GM21390 (cell line): ENCODE measurements at regions not wholly inside any gene's neighbourhood (a gene's known extent, or its start where the extent isn't known, plus 50 kb on each side); places are given as distances from the start of the nearest gene placed in this dataset.
"Not testable (repeated sequence)": the region's sequence is repeated elsewhere in the genome, so short reads cannot be mapped to it uniquely, and the experiment has no call there.

Experiments used
- ATAC-seq: cut with Tn5 transposase; IDR thresholded peaks from one replicate; pipeline ENCODE4 v1.9.1; 2021; ENCODE audit not compliant: unreplicated experiment

DNA sequence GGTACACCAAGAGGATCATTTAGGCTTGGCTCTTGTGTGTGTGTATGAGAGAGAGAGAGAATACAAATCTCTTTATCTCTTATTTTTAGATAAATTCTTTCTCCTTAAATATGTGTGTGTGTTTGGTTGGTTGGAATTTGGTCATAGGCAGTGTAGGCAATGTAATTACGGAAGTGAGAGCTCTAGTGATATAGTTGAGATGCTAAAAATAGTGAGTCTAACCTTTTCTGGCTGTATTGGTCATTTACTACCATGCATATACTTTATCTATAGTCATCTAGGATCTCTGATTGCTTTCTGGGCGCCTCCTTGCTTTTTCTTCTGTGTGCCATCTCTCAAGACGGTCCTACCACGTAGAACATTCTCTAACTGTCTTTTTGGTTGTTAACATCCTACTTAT, 250.2 kb downstream of the NUF2 start:
- ATAC-seq: no peak

DNA sequence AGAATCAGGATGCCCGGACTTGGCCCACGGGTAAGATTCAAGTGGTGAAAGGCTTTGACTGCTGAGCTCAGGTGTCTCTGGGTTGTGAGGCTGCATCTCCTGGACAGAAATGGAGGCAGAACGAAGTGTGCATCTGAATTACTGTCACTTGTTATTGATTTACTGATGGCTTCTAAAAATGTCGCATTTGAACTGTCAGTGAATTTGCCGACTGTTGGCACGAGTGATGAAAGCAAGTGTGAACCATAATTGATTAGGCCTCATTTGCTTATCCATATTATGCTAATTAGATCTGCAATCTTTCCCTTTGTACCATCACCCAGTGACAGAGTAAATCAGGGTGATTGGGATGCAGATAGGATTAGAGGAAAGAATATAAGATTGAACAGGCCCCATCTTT, 252.4 kb downstream of the NUF2 start:
- no peak for ATAC-seq

DNA sequence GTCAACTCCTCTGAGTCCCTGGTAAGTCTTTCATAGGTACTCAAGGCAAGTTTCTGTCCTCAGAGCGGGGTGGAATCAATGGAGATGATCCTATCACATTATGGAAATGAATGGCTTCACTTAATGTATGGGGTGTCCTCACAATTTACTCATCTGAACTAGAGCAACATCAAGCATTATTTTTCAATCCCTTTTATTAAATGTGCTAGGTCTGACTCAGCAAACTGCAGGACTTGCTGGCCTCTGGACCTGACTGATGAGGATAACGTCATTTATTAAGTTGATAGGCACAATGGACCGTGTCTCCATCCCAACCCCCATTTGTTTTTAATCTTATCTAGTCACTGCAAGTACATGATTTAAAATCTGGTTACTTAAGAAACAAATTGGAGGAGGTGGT, 259.2 kb downstream of the NUF2 start:
- no peak for ATAC-seq

DNA sequence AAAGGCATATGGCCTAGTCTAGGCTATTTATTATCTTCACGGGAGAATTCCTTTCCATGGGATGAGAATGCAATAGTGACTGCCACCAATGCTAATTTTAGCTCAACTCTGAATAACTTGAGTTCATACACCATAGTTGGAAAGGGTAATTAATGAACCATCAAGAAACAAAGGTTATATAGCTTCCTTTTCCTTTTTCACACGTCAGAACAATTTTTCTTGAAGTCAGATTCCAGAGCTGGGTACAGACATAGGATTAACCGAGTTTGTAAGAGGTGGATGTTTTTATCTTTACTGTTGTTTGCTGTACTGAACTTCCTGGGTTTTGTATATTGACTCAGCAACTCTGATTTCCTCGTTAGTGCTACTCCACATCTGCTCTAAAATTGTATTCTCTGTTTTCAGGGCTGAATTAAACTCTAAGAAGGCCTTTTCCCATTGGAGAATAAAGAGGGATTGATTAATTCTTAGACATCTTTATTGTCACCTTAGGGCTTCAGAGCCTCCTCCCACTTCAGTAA, 262.0 kb downstream of the NUF2 start:
- ATAC-seq: no peak

DNA sequence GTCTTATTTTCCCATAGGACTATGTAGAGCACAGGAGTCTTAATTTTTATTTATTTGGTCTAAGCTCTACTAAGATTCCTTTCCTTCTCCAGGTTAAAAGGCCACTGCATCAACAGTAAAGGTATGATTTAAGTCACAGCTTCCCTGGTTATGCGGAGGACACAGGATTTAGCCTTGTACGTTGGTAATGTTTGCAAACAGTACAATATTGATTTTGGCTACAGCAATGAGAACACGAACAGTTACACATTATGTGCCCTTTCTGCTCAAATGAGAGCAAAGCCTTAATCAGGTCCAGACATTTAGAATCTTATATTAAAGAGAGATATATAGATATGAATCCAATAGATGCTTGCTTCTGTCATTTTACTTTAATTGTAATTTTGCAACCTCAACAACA, 264.0 kb downstream of the NUF2 start:
- no peak for ATAC-seq

DNA sequence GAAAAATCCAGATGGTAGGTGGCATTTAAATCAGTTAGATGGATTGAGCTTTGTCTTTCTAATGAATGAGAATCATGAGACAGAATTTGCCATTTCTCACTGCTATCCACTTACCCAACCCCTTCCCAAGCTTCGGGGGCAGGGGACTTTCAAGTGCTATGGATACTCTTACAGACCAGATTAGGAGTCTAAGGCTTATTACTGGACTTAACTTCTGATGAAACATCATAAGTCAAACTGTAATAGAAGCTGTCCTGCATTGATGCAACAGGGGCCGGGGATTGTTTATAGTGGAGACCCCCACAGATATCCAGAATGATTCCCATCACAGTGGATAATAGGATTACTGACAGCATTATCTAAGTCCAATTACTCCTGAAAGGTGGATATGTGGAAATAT, 267.0 kb downstream of the NUF2 start:
- ATAC-seq: no peak

DNA sequence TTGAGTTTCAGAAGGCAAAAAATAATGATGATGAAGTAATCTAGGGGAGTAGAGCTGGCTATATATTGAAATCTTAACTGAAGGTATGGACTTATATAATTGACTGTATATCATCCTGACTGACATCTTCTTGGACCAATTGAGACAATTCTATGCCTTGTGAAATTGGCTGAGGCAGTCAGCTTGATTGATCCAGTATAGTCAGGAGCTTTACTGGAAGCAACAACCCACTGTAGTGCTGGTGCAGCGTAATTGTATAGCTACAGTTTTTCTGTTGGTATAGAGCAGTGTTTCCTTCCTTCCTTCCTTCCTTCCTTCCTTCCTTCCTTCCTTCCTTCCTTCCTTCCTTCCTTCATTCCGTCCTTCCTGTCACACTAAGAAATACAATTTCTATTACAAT, 268.0 kb downstream of the NUF2 start:
- ATAC-seq: no peak

DNA sequence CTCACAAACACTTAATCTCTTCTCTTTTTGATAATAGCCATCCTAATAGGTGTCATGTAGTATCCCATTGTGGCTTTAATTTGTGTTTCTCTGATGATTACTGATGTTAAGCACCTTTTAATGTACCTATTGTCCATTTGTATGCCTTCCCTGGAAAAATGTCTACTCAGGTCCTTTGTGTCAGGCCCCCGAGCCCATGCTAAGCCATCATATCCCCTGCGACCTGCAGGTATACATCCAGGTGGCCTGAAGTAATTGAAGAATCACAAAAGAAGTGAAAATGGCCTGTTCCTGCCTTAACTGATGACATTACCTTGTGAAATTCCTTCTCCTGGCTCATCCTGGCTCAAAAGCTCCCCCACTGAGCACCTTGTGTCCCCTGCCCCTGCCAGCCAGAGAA, 269.4 kb downstream of the NUF2 start:
- ATAC-seq: not testable (repeated sequence)

DNA sequence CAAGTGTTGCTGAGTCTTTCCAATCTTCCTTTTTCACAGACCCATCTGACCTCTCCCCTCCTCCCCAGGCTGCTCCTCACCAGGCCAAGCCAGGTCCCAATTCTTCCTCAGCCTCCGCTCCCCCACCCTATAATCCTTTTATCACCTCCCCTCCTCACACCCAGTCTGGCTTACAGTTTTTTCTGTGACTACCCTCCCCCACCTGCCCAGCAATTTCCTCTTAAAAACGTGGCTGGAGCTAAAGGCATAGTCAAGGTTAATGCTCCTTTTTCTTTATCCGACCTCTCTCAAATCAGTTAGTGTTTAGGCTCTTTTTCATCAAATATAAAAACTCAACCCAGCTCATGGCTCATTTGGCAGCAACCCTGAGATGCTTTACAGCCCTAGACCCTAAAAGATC, 270.9 kb downstream of the NUF2 start:
- not testable (repeated sequence) for ATAC-seq

DNA sequence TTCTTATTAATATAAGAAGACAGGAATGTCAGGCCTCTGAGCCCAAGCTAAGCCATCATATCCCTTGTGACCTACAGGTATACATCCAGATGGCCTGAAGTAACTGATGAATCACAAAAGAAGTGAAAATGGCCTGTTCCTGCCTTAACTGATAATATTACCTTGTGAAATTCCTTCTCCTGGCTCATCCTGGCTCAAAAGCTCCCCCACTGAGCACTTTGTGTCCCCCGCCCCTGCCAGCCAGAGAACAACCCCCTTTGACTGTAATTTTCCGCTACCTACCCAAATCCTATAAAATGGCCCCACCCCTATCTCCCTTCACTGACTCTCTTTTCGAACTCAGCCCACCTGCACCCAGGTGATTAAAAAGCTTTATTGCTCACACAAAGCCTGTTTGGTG, 274.4 kb downstream of the NUF2 start:
- not testable (repeated sequence) for ATAC-seq

DNA sequence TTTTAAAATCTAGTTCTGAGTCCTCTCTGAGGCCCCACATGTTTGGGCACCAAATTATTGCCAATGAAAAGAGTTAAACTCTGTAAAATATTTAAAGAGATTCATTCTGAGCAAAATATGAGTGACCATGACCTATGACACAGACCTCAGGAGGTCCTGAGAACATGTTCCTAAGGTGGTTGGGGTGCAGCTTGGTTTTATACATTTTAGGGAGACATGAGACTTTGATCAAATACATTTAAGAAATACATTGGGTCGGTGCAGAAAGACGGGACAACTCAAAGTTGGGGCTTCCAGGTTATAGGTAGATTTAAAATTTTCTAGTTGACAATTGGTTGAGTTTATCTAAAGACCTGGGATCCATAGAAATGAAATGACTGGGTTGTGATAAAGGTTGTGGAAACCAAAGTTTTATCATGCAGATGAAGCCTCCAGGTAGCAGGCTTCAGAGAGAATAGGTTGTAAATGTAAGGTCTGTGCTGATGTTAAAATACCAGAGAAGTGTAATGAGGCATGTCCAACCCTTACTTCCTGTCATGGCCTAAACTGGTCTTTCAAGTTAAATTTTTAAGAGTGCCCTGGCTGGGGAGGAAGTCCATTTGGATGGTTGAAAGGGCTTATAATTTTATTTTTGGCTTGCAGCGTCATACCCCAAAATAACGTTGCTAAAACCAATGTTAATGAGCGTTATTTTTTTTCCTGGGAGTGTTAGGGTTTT, 274.9 kb downstream of the NUF2 start:
- ATAC-seq: no peak

DNA sequence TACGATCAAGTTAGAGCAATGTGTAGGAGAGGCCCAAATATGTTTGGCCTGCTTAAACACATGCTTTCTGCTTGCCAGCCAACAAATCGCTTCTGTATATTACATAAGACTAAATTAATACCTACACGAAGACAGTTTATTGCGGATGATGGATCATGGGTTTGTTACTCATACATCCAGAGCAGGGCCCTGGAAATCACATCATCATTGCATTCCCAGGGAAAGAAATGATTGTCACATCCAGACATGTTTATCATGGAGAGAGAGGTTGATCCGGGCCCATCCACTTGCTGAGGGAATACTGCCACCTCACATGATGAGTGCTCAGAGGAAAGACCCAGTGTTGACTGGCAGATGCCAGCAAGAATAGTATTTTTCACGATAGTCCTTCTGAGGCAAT, 282.6 kb downstream of the NUF2 start:
- no peak for ATAC-seq

DNA sequence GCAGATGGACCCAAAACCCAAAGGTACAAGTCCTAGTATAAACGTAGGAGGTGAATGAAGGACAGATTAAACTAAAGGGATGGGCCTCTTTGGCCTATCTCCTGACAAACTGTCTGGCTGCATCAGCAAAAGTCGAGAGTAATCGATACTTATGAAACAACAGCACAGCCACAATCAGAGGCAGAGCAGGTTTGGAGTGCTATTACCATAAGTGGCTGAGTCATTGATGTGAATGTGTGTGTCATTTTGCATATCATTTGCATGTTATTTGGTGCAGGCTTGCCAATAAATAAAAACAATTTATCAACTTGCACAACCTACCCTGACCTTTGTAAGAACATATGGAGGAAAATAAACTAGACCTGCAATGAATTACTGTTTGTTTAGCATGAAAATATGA, 283.1 kb downstream of the NUF2 start:
- ATAC-seq: no peak

DNA sequence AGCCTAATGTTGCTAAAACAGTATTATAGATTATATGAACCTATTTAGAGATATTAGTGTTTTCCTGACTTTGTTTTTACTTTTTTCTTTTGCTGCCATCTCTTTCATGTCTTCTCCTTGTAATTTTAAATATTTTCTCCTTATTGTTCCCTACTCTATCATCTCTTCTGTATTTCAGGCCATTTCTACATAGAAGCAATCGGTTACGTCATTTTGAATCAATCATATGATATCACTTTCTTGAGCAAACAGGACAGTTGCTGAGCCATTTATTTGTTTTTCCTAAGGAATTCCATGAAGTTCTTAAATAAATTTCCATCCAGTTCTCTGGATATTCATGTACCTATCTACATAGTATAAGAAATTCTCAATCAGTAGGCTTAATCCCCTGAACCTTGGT, 287.2 kb downstream of the NUF2 start:
- no peak for ATAC-seq

DNA sequence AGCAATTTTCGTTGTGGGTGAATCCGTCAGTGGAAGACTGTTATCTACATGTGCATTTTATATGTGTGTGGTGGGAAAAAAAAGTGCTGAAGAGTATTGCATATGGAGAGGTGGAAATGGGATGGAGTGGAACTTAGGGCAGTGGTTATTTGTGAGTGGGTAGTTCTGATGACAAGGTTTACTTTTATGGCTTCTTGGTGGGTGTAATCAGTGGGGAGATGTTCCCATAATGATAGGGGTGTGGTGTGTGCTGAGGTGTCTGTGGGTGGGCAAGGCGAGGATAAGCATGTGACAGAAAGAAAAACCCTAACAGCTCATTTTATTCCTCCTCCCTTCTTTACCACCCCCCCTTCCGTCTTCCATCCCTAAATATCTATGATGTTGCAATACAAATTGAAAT, 288.1 kb downstream of the NUF2 start:
- no peak for ATAC-seq

DNA sequence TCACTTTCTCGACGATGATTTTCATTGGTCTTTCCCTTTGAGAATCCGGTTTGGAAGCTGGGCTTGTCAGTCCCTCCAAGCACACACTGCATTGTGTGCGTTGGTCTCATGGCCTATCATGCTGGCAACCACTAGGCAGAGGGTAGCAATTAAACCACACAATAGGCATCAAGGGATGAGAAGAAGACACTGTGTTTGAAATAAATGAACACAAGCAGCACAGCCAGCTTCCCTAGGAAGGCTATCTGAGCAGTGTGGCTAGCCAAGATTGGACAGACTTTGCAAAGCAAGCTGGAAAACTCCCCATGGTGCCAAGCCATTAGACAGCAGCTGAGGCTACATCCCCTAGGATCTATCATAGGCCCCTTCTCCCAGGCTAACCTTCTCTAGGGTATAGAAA, 288.7 kb downstream of the NUF2 start:
- no peak for ATAC-seq

DNA sequence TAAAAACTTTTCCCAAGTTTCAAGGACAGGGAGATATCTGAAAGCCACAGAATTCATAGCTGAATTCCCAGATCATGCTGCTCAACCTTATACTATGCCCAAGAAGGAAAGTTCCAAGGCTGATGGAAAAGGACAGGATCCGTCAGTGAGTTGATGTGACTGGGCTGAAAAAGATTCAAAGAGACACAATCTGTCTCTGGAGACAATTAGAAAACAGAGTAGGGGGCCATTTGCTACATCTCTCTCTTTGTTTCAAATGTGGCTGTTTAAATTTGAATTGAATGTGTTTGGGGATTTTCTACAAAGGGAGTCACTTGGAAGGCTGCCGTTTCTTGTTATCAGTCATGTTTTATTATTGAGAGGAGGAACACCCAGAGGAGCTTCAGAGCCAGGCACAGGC, 292.6 kb downstream of the NUF2 start:
- ATAC-seq: no peak

DNA sequence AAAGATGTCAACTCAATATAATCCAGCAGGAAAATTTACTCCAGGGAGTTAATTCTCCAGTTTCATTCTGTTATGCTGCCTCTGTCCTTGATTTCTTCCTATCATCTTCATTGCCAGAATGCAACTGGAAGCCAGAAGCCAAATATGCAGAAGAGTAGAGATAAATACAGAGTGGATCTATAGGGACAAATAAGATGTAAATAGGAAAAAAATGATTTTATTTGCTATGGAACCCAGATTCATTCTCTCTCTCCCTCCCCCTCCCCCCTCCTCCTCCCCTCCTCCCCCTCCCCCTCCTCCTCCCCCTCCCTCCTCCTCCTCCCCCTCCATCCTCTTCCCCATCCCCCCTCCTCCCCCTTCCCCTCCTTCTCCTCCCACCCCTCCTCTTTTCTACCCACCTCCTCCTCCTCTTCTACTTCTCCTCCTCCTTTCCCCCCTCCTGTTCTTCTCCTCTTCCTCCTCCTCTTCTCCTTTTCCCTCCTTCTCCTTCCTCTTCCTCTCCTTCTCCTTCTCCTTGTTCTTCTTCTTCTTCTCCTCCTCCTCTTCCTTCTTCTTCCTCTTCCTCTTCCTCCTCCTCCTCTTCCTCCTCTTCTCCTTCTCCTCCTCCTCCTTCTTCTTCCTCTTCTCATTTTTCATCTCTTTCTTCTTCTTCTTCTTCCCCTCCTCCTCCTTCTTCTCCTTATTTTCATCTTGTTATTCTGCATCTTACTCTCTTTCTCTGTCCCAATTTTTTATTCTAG, 306.4 kb downstream of the NUF2 start:
- no peak for ATAC-seq

DNA sequence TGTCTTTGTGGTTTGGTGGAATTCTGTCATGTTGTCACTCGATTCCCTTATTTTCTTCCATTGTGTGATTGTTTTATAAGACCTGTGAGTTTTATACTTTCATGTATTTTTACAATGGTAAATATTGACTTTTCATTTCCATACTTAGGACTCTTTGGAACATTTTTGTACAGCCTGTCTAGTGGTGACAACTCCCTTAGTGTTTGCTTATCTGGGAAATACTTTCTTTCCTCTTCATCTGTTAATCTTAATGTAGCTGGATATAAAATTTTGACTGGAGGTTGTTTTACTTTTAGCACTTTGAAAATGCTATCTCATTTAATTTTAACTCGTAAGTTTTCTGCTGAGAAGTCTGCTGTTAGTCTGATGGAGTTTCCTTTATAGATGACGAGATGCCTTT, 310.5 kb downstream of the NUF2 start:
- no peak for ATAC-seq

DNA sequence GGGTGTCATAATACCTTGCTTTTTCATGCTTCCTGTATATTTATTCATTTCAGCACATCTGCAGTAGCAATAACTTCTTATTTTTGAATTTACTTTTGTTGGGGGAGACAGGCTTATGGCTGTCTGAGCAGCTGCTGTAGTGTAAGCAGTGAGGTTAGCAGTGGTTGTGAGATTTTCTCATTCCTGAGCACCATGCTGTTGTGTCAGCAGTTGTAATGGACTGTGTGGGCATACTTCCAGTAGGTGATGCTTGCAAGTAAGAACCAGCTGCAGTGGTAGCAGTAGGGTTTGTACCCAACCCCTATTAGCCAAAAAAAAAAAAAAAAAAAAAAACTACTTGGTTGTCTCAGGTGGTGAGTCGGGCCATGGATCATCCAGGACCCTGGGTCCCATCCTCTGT, 311.6 kb downstream of the NUF2 start:
- no peak for ATAC-seq

DNA sequence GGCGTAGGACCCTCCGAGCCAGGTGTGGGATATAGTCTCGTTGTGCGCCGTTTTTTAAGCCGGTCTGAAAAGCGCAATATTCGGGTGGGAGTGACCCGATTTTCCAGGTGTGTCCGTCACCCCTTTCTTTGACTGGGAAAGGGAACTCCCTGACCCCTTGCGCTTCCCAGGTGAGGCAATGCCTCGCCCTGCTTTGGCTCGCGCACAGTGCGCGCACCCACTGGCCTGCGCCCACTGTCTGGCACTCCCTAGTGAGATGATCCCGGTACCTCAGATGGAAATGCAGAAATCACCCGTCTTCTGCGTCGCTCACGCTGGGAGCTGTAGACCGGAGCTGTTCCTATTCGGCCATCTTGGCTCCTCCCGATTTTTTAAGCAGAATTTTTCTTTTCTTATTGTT, 323.9 kb downstream of the NUF2 start:
- ATAC-seq: not testable (repeated sequence)

DNA sequence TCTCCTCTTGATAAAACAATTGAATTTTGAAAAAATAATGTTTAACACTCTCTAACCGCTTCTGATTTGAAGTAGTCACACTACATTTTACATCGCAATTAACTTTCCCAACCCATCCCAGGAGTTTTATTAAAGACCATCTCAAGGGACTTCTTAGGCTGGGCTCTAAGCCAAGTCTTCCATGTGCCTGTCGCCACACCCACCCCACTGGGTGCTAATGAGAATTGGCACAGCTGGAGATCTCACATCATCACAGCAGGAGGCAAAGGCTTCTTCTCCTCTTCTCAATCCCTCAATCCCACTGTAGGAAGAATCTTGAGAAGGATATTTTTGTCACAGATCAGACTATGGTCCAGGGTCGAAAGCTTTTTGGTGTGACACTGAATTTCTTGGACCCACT, 328.9 kb downstream of the NUF2 start:
- ATAC-seq: no peak

DNA sequence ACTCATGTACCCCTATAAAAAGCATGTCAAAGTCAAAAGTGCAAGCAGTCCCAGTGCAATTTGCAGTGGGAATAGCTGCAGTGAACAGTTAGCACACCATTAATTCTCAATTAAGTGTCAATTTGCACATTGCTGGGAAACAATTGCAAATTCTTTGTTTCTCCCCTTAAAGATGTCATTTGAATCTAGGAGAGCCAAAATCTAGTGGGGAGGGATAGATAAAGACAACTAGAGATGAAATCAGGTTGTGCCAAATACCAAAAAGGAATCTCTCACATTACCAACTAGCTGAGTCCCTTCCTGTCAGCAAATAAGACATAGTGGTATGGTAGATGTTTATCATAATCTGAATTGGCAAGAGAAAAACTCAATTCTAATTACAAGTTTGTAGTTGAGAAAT, 330.7 kb downstream of the NUF2 start:
- no peak for ATAC-seq
